ENCODE measurements at regions not wholly inside any gene's neighbourhood (a gene's known extent, or its start where the extent isn't known, plus 50 kb on each side); places are given as distances from the start of the nearest gene placed in this dataset.

DNA sequence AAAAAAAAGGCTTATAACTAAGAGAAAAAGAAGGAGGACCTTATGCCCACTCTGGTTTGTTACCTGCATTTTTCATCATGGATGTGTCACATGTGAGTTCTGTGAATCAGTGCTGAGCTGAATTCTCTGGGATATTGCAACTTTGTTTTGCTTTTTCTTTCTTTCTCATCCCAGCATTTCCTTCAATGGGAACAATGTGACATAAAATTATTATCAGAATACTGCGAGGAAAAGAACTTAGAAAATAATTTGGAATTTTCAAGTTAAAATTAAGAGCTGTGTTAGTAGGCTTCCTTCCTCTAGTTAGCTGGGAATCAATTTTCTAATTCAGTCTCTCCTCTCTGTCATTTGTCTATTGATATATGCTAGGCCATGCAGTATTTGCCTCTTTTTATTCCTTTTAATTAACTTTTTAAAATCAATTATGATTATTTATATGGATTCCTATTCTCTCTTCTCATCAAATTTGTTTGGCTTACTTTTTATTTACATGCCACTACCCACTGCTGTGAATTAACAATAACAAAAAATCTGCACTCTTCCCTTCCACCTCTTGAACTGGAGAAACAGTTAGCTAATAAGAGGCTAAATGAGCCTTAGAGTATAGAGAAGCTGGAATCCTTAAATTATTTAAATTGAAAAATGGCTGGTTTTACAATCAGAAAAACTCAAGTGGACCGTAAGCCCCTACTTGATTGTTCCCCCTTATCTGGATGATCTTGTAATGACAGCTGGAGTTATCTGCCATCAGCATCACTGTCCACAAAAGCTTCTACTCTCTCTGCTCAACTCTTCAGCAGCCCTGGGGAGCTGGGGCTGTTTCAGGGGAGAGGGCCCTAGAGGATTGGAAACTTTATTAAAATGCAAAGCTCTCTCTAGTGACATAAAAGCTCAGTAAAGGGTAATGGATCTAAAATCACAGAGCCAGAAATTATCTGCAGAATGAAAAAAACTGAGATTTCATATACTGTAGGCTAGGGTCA is 95.3 kb upstream of the SOX2 start:
- TF ChIP-seq, protein P1, sequence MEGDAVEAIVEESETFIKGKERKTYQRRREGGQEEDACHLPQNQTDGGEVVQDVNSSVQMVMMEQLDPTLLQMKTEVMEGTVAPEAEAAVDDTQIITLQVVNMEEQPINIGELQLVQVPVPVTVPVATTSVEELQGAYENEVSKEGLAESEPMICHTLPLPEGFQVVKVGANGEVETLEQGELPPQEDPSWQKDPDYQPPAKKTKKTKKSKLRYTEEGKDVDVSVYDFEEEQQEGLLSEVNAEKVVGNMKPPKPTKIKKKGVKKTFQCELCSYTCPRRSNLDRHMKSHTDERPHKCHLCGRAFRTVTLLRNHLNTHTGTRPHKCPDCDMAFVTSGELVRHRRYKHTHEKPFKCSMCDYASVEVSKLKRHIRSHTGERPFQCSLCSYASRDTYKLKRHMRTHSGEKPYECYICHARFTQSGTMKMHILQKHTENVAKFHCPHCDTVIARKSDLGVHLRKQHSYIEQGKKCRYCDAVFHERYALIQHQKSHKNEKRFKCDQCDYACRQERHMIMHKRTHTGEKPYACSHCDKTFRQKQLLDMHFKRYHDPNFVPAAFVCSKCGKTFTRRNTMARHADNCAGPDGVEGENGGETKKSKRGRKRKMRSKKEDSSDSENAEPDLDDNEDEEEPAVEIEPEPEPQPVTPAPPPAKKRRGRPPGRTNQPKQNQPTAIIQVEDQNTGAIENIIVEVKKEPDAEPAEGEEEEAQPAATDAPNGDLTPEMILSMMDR (conservative IDR thresholded peaks at IDR 0.05; ENCODE audit: low read depth, low read length): no peak
- no peak for TF ChIP-seq EZH2 (IDR thresholded peaks at IDR 0.05; ENCODE audit: borderline replicate concordance, low read depth, low read length, poor library complexity, severe bottlenecking)

Measured in A673 (cell line).